GM18517 (cell line): ENCODE measurements at regions not wholly inside any gene's neighbourhood (a gene's known extent, or its start where the extent isn't known, plus 50 kb on each side); places are given as distances from the start of the nearest gene placed in this dataset.

Source experiments
- ATAC-seq: cut with Tn5 transposase; IDR thresholded peaks from one replicate; pipeline ENCODE4 v1.9.1; 2021; ENCODE audit warnings: mild to moderate bottlenecking, moderate library complexity; ENCODE audit not compliant: unreplicated experiment

- ATAC-seq: no peak
These were observed 74.7 kb upstream of the CLDN14 start for GRCh38 chr21:36554411-36555157.

- ATAC-seq: no peak
These were observed 75.4 kb upstream of the CLDN14 start for GRCh38 chr21:36555199-36555800.

GRCh38 chr21:36557316-36557715 is 77.4 kb upstream of the CLDN14 start:
- no peak for ATAC-seq

- ATAC-seq: no peak
These were observed 81.1 kb upstream of the CLDN14 start for GRCh38 chr21:36560933-36561575.

- no peak for ATAC-seq
These were observed 83.5 kb upstream of the CLDN14 start for GRCh38 chr21:36563341-36563926.

- ATAC-seq: no peak
These were observed 84.7 kb upstream of the CLDN14 start for GRCh38 chr21:36564647-36565046.

GRCh38 chr21:36565540-36565939 is 85.6 kb upstream of the CLDN14 start:
- no peak for ATAC-seq

- no peak for ATAC-seq
These were observed 86.7 kb upstream of the CLDN14 start for GRCh38 chr21:36566644-36567043.

- no peak for ATAC-seq
These were observed 87.4 kb upstream of the CLDN14 start for GRCh38 chr21:36567216-36567885.

- no peak for ATAC-seq
These were observed 89.6 kb upstream of the CLDN14 start for GRCh38 chr21:36569511-36569910.

- no peak for ATAC-seq
These were observed 91.6 kb upstream of the CLDN14 start for GRCh38 chr21:36571556-36571955.

GRCh38 chr21:36572039-36572438 is 92.1 kb upstream of the CLDN14 start:
- no peak for ATAC-seq

GRCh38 chr21:36575306-36575705 is 95.4 kb upstream of the CLDN14 start:
- no peak for ATAC-seq

- no peak for ATAC-seq
These were observed 96.5 kb upstream of the CLDN14 start for GRCh38 chr21:36576441-36576840.

- no peak for ATAC-seq
These were observed 100.0 kb upstream of the CLDN14 start for GRCh38 chr21:36579898-36580297.

GRCh38 chr21:36582271-36582670 is 102.3 kb upstream of the CLDN14 start:
- ATAC-seq: no peak

GRCh38 chr21:36583591-36583990 is 103.7 kb upstream of the CLDN14 start:
- ATAC-seq: no peak

- no peak for ATAC-seq
These were observed 105.3 kb upstream of the CLDN14 start for GRCh38 chr21:36584980-36585940.

- no peak for ATAC-seq
These were observed 107.5 kb upstream of the CLDN14 start for GRCh38 chr21:36587388-36587787.

GRCh38 chr21:36589352-36589971 is 109.5 kb upstream of the SIM2 start:
- ATAC-seq: no peak
